OCI-LY1 (cell line): ENCODE measurements at regions not wholly inside any gene's neighbourhood (a gene's known extent, or its start where the extent isn't known, plus 50 kb on each side); places are given as distances from the start of the nearest gene placed in this dataset.

Source experiments
- H2AFZ ChIP-seq: fragments of 200-600 bp; sonication (generic), shearing (Covaris generic); 2 replicates; pipeline ENCODE4 v1.6.0; 2014; ENCODE audit warnings: antibody characterized with exemption, mild to moderate bottlenecking, low read length
- H3F3A ChIP-seq: fragments of 200-600 bp; sonication (generic), shearing (Covaris generic); 2 replicates; pipeline ENCODE4 v1.6.0; 2014; ENCODE audit warnings: mild to moderate bottlenecking, antibody characterized with exemption, low read length, moderate library complexity; ENCODE audit not compliant: insufficient read depth
- H3K27ac ChIP-seq: fragments of 200-600 bp; sonication (generic); 2 replicates; pipeline ENCODE4 v1.5.1; 2014; ENCODE audit warnings: low read length, mixed run types, mild to moderate bottlenecking, low read depth; ENCODE audit not compliant: poor library complexity, severe bottlenecking
- H3K27me3 ChIP-seq: fragments of 200-600 bp; sonication (generic); 2 replicates; pipeline ENCODE4 v1.6.0; 2014; ENCODE audit warnings: antibody characterized with exemption, mild to moderate bottlenecking, low read length, moderate library complexity; ENCODE audit not compliant: insufficient read depth
- H3K36me3 ChIP-seq: fragments of 200-600 bp; sonication (generic); 2 replicates; pipeline ENCODE4 v1.6.1; 2014; ENCODE audit warnings: mild to moderate bottlenecking, antibody characterized with exemption, low read length, moderate library complexity, mixed read lengths; ENCODE audit not compliant: insufficient read depth
- H3K4me1 ChIP-seq: fragments of 200-600 bp; sonication (generic); 2 replicates; pipeline ENCODE4 v1.5.1; 2014; ENCODE audit warnings: mild to moderate bottlenecking, low read length, moderate library complexity; ENCODE audit not compliant: insufficient read depth, severe bottlenecking
- H3K4me2 ChIP-seq: fragments of 200-600 bp; sonication (generic), shearing (Covaris generic); 2 replicates; pipeline ENCODE4 v1.6.1; 2014; ENCODE audit warnings: low read length
- H3K4me3 ChIP-seq: fragments of 200-600 bp; sonication (generic); 2 replicates; pipeline ENCODE4 v1.5.1; 2014; ENCODE audit warnings: low read length, low read depth, mild to moderate bottlenecking, mixed read lengths; ENCODE audit not compliant: poor library complexity, severe bottlenecking
- H3K79me2 ChIP-seq: fragments of 200-600 bp; shearing (Covaris generic); 2 replicates; pipeline ENCODE4 v1.6.1; 2016; ENCODE audit warnings: mixed run types, low read length, mixed read lengths; ENCODE audit not compliant: insufficient read depth
- H3K9ac ChIP-seq: fragments of 200-600 bp; sonication (generic), shearing (Covaris generic); 2 replicates; pipeline ENCODE4 v1.6.1; 2014; ENCODE audit warnings: mild to moderate bottlenecking, low read length, mixed read lengths
- H3K9me2 ChIP-seq: fragments of 200-600 bp; sonication (generic), shearing (Covaris generic); 2 replicates; pipeline ENCODE4 v1.6.1; 2014; ENCODE audit warnings: low read depth, mild to moderate bottlenecking, low read length, mixed read lengths
- H3K9me3 ChIP-seq: fragments of 200-600 bp; shearing (Covaris generic); 2 replicates; pipeline ENCODE4 v1.6.1; 2014; ENCODE audit warnings: low read length, mixed read lengths
- H4K20me1 ChIP-seq: fragments of 200-600 bp; sonication (generic), shearing (Covaris generic); 2 replicates; pipeline ENCODE4 v1.6.0; 2016; ENCODE audit warnings: mild to moderate bottlenecking, low read length; ENCODE audit not compliant: insufficient read depth
- CTCF ChIP-seq: fragments of 200-600 bp; sonication (generic), shearing (Covaris generic); IDR thresholded peaks from 2 replicates; pipeline ENCODE4 v1.5.1; 2017; ENCODE audit warnings: mild to moderate bottlenecking, antibody characterized with exemption, low read length, moderate library complexity, mixed read lengths
- EZH2 ChIP-seq: fragments of 200-600 bp; sonication (generic), shearing (Covaris generic); IDR thresholded peaks from 2 replicates; pipeline ENCODE4 v1.8.0; 2017; ENCODE audit warnings: borderline replicate concordance, mixed run types, mild to moderate bottlenecking, antibody characterized with exemption, low read length, moderate library complexity, mixed read lengths

- Histone ChIP-seq H3K9me3 (peaks cover 5% of the 10 kb centered on the region; the same call in 1 of the 2 replicates), H3K9ac (no peak overlapping the region), H3K4me1 (peaks cover 27% of the 10 kb centered on the region), H3K36me3 (no peaks in the 10 kb centered on the region; the same call in 1 of the 2 replicates), H3K79me2 (no peaks in the 10 kb centered on the region), H3K9me2 (no peaks in the 10 kb centered on the region), H3K4me3 (no peak overlapping the region), H3K27ac (no peak overlapping the region), H4K20me1 (no peaks in the 10 kb centered on the region), H3K4me2 (no peak overlapping the region), H3F3A (no peaks in the 10 kb centered on the region), H2AFZ (0 out of 2 replicates have a peak overlapping the region, but pooled peaks have one; percentile 23), H3K27me3 (no peaks in the 10 kb centered on the region)
- no peak for TF ChIP-seq EZH2
- no peak for TF ChIP-seq CTCF
Observed at GRCh38 chr7:84245835-84246234, 51.2 kb upstream of the SEMA3A start.
